H9 (cell line): ENCODE measurements at regions not wholly inside any gene's neighbourhood (a gene's known extent, or its start where the extent isn't known, plus 50 kb on each side); places are given as distances from the start of the nearest gene placed in this dataset.

Source experiments
- DNase-seq: peaks from one replicate; pipeline ENCODE4 v3.0.0-alpha.2; 2017
- H2AFZ ChIP-seq: one replicate; pipeline ENCODE4 v1.6.1; 2013; ENCODE audit warnings: mild to moderate bottlenecking, low read length, control low read depth, moderate library complexity
- H2AK5ac ChIP-seq: 2 replicates; pipeline ENCODE4 v1.6.1; 2013; ENCODE audit warnings: low read length, control low read depth, mixed read lengths; ENCODE audit not compliant: insufficient read length
- H2BK120ac ChIP-seq: one replicate; pipeline ENCODE4 v1.6.1; 2013; ENCODE audit warnings: low read depth, mild to moderate bottlenecking, low read length, control low read depth, inconsistent platforms; ENCODE audit not compliant: poor library complexity, severe bottlenecking
- H2BK12ac ChIP-seq: 2 replicates; pipeline ENCODE4 v1.6.1; 2013; ENCODE audit warnings: low read length, control low read depth, mixed read lengths, low read depth; ENCODE audit not compliant: insufficient read length
- H2BK15ac ChIP-seq: 2 replicates; pipeline ENCODE4 v1.6.1; 2013; ENCODE audit warnings: low read depth, low read length, control low read depth
- H2BK20ac ChIP-seq: one replicate; pipeline ENCODE4 v1.6.1; 2013; ENCODE audit warnings: low read depth, mild to moderate bottlenecking, low read length, control low read depth, inconsistent platforms; ENCODE audit not compliant: poor library complexity, severe bottlenecking
- H2BK5ac ChIP-seq: 2 replicates; pipeline ENCODE4 v1.6.1; 2013; ENCODE audit warnings: low read length, control low read depth, mixed read lengths; ENCODE audit not compliant: insufficient read length
- H3K14ac ChIP-seq: 2 replicates; pipeline ENCODE4 v1.6.1; 2013; ENCODE audit warnings: low read length, control low read depth; ENCODE audit not compliant: insufficient read depth
- H3K18ac ChIP-seq: 2 replicates; pipeline ENCODE4 v1.6.1; 2013; ENCODE audit warnings: low read depth, mild to moderate bottlenecking, mixed read lengths, low read length, control low read depth; ENCODE audit not compliant: insufficient read length
- H3K23ac ChIP-seq: 2 replicates; pipeline ENCODE4 v1.6.1; 2013; ENCODE audit warnings: low read length, control low read depth, mixed read lengths, low read depth; ENCODE audit not compliant: insufficient read length
- H3K23me2 ChIP-seq: 2 replicates; pipeline ENCODE4 v1.6.1; 2013; ENCODE audit warnings: low read depth, mild to moderate bottlenecking, mixed read lengths, low read length, control low read depth; ENCODE audit not compliant: insufficient read length, poor library complexity, severe bottlenecking
- H3K27ac ChIP-seq: 2 replicates; pipeline ENCODE4 v1.5.1; 2013; ENCODE audit warnings: low read length, control low read depth, mixed read lengths, low read depth; ENCODE audit not compliant: insufficient read length
- H3K27me3 ChIP-seq: 2 replicates; pipeline ENCODE4 v1.6.1; 2013; ENCODE audit warnings: low read length, control low read depth, inconsistent platforms; ENCODE audit not compliant: insufficient read depth
- H3K4ac ChIP-seq: 2 replicates; pipeline ENCODE4 v1.6.1; 2013; ENCODE audit warnings: low read depth, mild to moderate bottlenecking, control low read depth, inconsistent platforms, low read length, moderate library complexity
- H3K4me1 ChIP-seq: 2 replicates; pipeline ENCODE4 v1.6.1; 2013; ENCODE audit warnings: low read length, control low read depth, inconsistent platforms; ENCODE audit not compliant: insufficient read depth
- H3K4me2 ChIP-seq: 2 replicates; pipeline ENCODE4 v1.6.1; 2013; ENCODE audit warnings: low read length, control low read depth, mixed read lengths; ENCODE audit not compliant: insufficient read length, insufficient read depth
- H3K56ac ChIP-seq: 2 replicates; pipeline ENCODE4 v1.6.1; 2013; ENCODE audit warnings: low read depth, mild to moderate bottlenecking, mixed read lengths, low read length, control low read depth; ENCODE audit not compliant: insufficient read length
- H3K79me1 ChIP-seq: 2 replicates; pipeline ENCODE4 v1.6.1; 2013; ENCODE audit warnings: low read depth, mild to moderate bottlenecking, moderate library complexity, low read length, control low read depth, inconsistent platforms; ENCODE audit not compliant: insufficient read depth, poor library complexity, severe bottlenecking
- H3K79me2 ChIP-seq: 2 replicates; pipeline ENCODE4 v1.6.1; 2013; ENCODE audit warnings: low read length, control low read depth, inconsistent platforms; ENCODE audit not compliant: insufficient read depth
- H3K9ac ChIP-seq: 2 replicates; pipeline ENCODE4 v1.6.1; 2013; ENCODE audit warnings: low read length, control low read depth, mixed read lengths; ENCODE audit not compliant: insufficient read length; ENCODE audit errors: extremely low read depth
- H3K9me3 ChIP-seq: one replicate; pipeline ENCODE4 v1.6.1; 2013; ENCODE audit warnings: low read depth, low read length, inconsistent platforms; ENCODE audit not compliant: control insufficient read depth
- H3T11ph ChIP-seq: one replicate; pipeline ENCODE4 v1.6.1; 2013; ENCODE audit warnings: mild to moderate bottlenecking, low read length, control low read depth, inconsistent platforms
- H4K20me1 ChIP-seq: one replicate; pipeline ENCODE4 v1.6.1; 2013; ENCODE audit not compliant: control insufficient read depth, insufficient read length, insufficient read depth
- H4K5ac ChIP-seq: 2 replicates; pipeline ENCODE4 v1.6.1; 2013; ENCODE audit warnings: low read depth, mild to moderate bottlenecking, mixed read lengths, low read length, control low read depth; ENCODE audit not compliant: insufficient read length
- H4K8ac ChIP-seq: replicated peaks from 2 replicates; pipeline ENCODE4 v1.6.1; 2013; ENCODE audit warnings: low read length, control low read depth, mixed read lengths, low read depth; ENCODE audit not compliant: insufficient read length
- H4K91ac ChIP-seq: 2 replicates; pipeline ENCODE4 v1.6.1; 2013; ENCODE audit warnings: low read depth, mild to moderate bottlenecking, moderate library complexity, mixed read lengths, low read length, control low read depth; ENCODE audit not compliant: insufficient read length
- H3K27ac Mint-ChIP-seq, 3 experiments: 2 replicates in 2 of 3; 3 replicates in 1 of 3; pipeline ENCODE4 v1.8.0; 2020 to 2021; ENCODE audit warnings: mixed read lengths in 3 of 3, mild to moderate bottlenecking in 1 of 3, moderate library complexity in 1 of 3
- H3K27me3 Mint-ChIP-seq: 2 replicates; pipeline ENCODE4 v1.8.0; 2021; ENCODE audit warnings: low read depth, mild to moderate bottlenecking, moderate library complexity, mixed read lengths
- H3K36me3 Mint-ChIP-seq, 3 experiments: 2 replicates in 2 of 3; 3 replicates in 1 of 3; pipeline ENCODE4 v1.8.0; 2020 to 2021; ENCODE audit warnings: low read depth in 3 of 3, mixed read lengths in 3 of 3; ENCODE audit not compliant: insufficient read depth in 1 of 3
- H3K4me1 Mint-ChIP-seq, 2 experiments: 2 replicates each; pipeline ENCODE4 v1.8.0; 2020; ENCODE audit warnings: mixed read lengths in 2 of 2
- H3K4me3 Mint-ChIP-seq, 2 experiments: 2 replicates in 1 of 2; 3 replicates in 1 of 2; pipeline ENCODE4 v1.8.0; 2020 to 2021; ENCODE audit warnings: mild to moderate bottlenecking in 2 of 2, mixed read lengths in 2 of 2, moderate library complexity in 1 of 2
- H3K9me3 Mint-ChIP-seq, 2 experiments: 2 replicates in 1 of 2; 3 replicates in 1 of 2; pipeline ENCODE4 v1.8.0; 2020; ENCODE audit warnings: mild to moderate bottlenecking in 2 of 2, mixed read lengths in 2 of 2, moderate library complexity in 1 of 2
- CTCF ChIP-seq: fragments of 200-600 bp; sonication (generic); conservative IDR thresholded peaks from 3 replicates; pipeline ENCODE4 v1.8.0; 2021; ENCODE audit warnings: antibody characterized with exemption, mild to moderate bottlenecking
- WGBS: extraction: QIAGEN DNeasy Blood & Tissue Kit; methylation state at CpG from one replicate; pipeline ENCODE4 v1.1.7; 2013; ENCODE audit warnings: missing lambda C conversion rate, low lambda C conversion rate, mixed read lengths; ENCODE audit not compliant: insufficient read length; ENCODE audit errors: extremely low coverage; 5-methylcytosine and 5-hydroxymethylcytosine counted together

DNA sequence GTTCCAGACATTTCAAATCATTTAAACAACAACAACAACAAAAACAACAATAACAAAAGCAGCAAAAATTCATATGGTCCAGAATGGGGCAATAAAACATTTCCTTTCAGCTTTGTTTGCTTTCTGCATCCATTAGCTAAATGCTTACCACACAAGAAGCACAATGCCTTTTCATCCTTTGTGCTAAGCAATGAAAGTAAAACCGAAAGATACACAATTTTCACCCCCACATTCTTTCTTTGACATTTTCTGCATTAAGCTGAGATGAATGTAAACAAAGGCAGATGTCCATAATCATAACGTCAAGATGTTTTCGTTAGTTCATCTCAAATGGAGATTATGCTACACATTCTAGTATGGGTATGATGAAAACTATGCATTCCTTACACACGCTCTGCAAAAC is 568.5 kb downstream of the SLITRK6 start:
- no peak overlapping the region for H3K4me2 ChIP-seq
- Mint-ChIP-seq H3K4me3 (no peak overlapping the region), H3K27me3 (no peaks in the 10 kb centered on the region), H3K4me1 (peaks cover 0 to 4% of the 10 kb centered on the region in 2 experiments; a peak in 1 of 4 replicates), H3K27ac (no peak overlapping the region; a peak in 1 of 7 replicates), H3K36me3 (no peaks in the 10 kb centered on the region), H3K9me3 (no peaks in the 10 kb centered on the region)
- no peak overlapping the region for H2AK5ac ChIP-seq
- no peak overlapping the region for H3K23ac ChIP-seq
- no peaks in the 10 kb centered on the region for H3K79me2 ChIP-seq
- H2BK120ac ChIP-seq = no peak overlapping the region
- H4K8ac ChIP-seq = no peak overlapping the region
- H3K79me1 ChIP-seq = no peaks in the 10 kb centered on the region
- H3K27ac ChIP-seq = no peak overlapping the region
- no peaks in the 10 kb centered on the region for H4K20me1 ChIP-seq
- no peaks in the 10 kb centered on the region for H3K4me1 ChIP-seq
- no peaks in the 10 kb centered on the region for H3K27me3 ChIP-seq
- no peak overlapping the region for H2BK5ac ChIP-seq
- no peak overlapping the region for H2AFZ ChIP-seq
- H3K9ac ChIP-seq = no peak overlapping the region
- H3K56ac ChIP-seq = no peak overlapping the region
- H3T11ph ChIP-seq = no peak overlapping the region
- no CpG with 5 or more reads among the region's 4 CpGs for WGBS
- H2BK15ac ChIP-seq = no peak overlapping the region
- no peak overlapping the region for H3K4ac ChIP-seq
- no peak overlapping the region for H4K91ac ChIP-seq
- no peaks in the 10 kb centered on the region for H3K23me2 ChIP-seq
- H2BK12ac ChIP-seq = no peak overlapping the region
- no peak overlapping the region for H3K18ac ChIP-seq
- no peak for TF ChIP-seq CTCF
- no peaks in the 10 kb centered on the region for H3K9me3 ChIP-seq
- H3K14ac ChIP-seq = no peak overlapping the region
- no peak for DNase-seq
- no peak overlapping the region for H4K5ac ChIP-seq
- H2BK20ac ChIP-seq = no peak overlapping the region
